Fibroblast of mammary gland (primary cell): ENCODE measurements at regions not wholly inside any gene's neighbourhood (a gene's known extent, or its start where the extent isn't known, plus 50 kb on each side); places are given as distances from the start of the nearest gene placed in this dataset.

Experiments
- DNase-seq: peaks from one replicate; pipeline ENCODE4 v3.0.0-alpha.2; 2010; ENCODE audit warnings: low read depth
- H3K4me3 ChIP-seq: 2 replicates; pipeline ENCODE4 v1.5.1; 2011; ENCODE audit warnings: low read depth, mild to moderate bottlenecking, low read length, moderate library complexity; ENCODE audit not compliant: control insufficient read depth
- CTCF ChIP-seq: conservative IDR thresholded peaks from 2 replicates; pipeline ENCODE4 v1.5.1; 2011; ENCODE audit warnings: low read depth, low read length, inconsistent platforms; ENCODE audit not compliant: control insufficient read depth, insufficient read depth

- peak; percentile 43 for DNase-seq
Measured at GRCh38 chr4:15233626-15234025, 194.2 kb upstream of the C1QTNF7 start.

GRCh38 chr4:15234116-15234855, 193.5 kb upstream of the C1QTNF7 start:
- DNase-seq = peak; percentile 94
- no peak overlapping the region for H3K4me3 ChIP-seq
- no peak for TF ChIP-seq CTCF

More at GRCh38 chr4:15233626-15234025, 194.2 kb upstream of the C1QTNF7 start:
- no peak overlapping the region for H3K4me3 ChIP-seq
- TF ChIP-seq CTCF = no peak

GRCh38 chr4:15234856-15235126, 193.0 kb upstream of the C1QTNF7 start:
- TF ChIP-seq CTCF = no peak
- peak; percentile 98 for DNase-seq
- H3K4me3 ChIP-seq = no peak overlapping the region

- TF ChIP-seq CTCF = no peak
- no peak overlapping the region for H3K4me3 ChIP-seq
- no peak for DNase-seq
Measured at GRCh38 chr4:15235135-15235534, 192.7 kb upstream of the C1QTNF7 start.

- no peak for DNase-seq
- TF ChIP-seq CTCF = no peak
- no peak overlapping the region for H3K4me3 ChIP-seq
Measured at GRCh38 chr4:15237648-15238230, 190.1 kb upstream of the C1QTNF7 start.

- TF ChIP-seq CTCF = peak; percentile 77
- peak; percentile 64 for DNase-seq
- H3K4me3 ChIP-seq = no peak overlapping the region
Measured at GRCh38 chr4:15238720-15239119, 189.1 kb upstream of the C1QTNF7 start.
